CD8-positive, alpha-beta memory T cell (primary cell): ENCODE measurements at regions not wholly inside any gene's neighbourhood (a gene's known extent, or its start where the extent isn't known, plus 50 kb on each side); places are given as distances from the start of the nearest gene placed in this dataset.

Experiments used
- CTCF ChIA-PET: fragments of 350-600 bp; sonication (Branson Sonifier 250); formaldehyde crosslinking; loops from one replicate; lab custom pipeline; 2021; ENCODE audit warnings: antibody characterized with exemption; lab: Charles Lee
- POLR2A ChIA-PET: fragments of 350-600 bp; sonication (Branson Sonifier 250); formaldehyde crosslinking; loops from one replicate; lab custom pipeline; 2021; ENCODE audit warnings: antibody characterized with exemption; lab: Charles Lee
- DNase-seq, 5 donors: peaks; one replicate each; pipeline versions ENCODE4 v3.0.0 to v3.0.0-alpha.2; 2020 to 2022; ENCODE audit warnings: mixed read lengths in 1 of 5
- H3K27ac ChIP-seq: one replicate; pipeline ENCODE4 v1.7.0; 2013; ENCODE audit warnings: low read depth, mild to moderate bottlenecking, low read length, moderate library complexity
- H3K27me3 ChIP-seq: 2 replicates; pipeline ENCODE4 v1.7.0; 2013; ENCODE audit warnings: low read length, mild to moderate bottlenecking; ENCODE audit not compliant: insufficient read depth, poor library complexity, severe bottlenecking
- H3K36me3 ChIP-seq: 2 replicates; pipeline ENCODE4 v1.7.0; 2013; ENCODE audit warnings: mild to moderate bottlenecking, low read length, moderate library complexity; ENCODE audit not compliant: insufficient read depth
- H3K4me1 ChIP-seq: 2 replicates; pipeline ENCODE4 v1.7.0; 2013; ENCODE audit warnings: mild to moderate bottlenecking, low read length, moderate library complexity; ENCODE audit not compliant: insufficient read depth
- H3K4me3 ChIP-seq: 2 replicates; pipeline ENCODE4 v1.7.0; 2013; ENCODE audit warnings: mild to moderate bottlenecking, low read length
- H3K9me3 ChIP-seq: 2 replicates; pipeline ENCODE4 v1.7.0; 2013; ENCODE audit warnings: mild to moderate bottlenecking, low read length
- H3K27ac Mint-ChIP-seq, 8 donors: one replicate each; pipeline ENCODE4 v1.8.0; 2020 to 2021; ENCODE audit warnings: mixed read lengths in 8 of 8, mild to moderate bottlenecking in 6 of 8, inconsistent platforms in 3 of 8, moderate library complexity in 3 of 8
- H3K27me3 Mint-ChIP-seq, 2 donors: one replicate each; pipeline ENCODE4 v1.8.0; 2020 to 2021; ENCODE audit warnings: mixed read lengths in 2 of 2, mild to moderate bottlenecking in 1 of 2, moderate library complexity in 1 of 2
- H3K36me3 Mint-ChIP-seq, 3 donors: one replicate each; pipeline ENCODE4 v1.8.0; 2020 to 2021; ENCODE audit warnings: mixed read lengths in 3 of 3, inconsistent platforms in 1 of 3, mild to moderate bottlenecking in 1 of 3
- H3K4me1 Mint-ChIP-seq, 3 donors: one replicate each; pipeline ENCODE4 v1.8.0; 2020 to 2021; ENCODE audit warnings: mixed read lengths in 3 of 3, inconsistent platforms in 1 of 3, mild to moderate bottlenecking in 1 of 3
- H3K4me3 Mint-ChIP-seq, 7 donors: one replicate each; pipeline ENCODE4 v1.8.0; 2020 to 2021; ENCODE audit warnings: mixed read lengths in 7 of 7, mild to moderate bottlenecking in 6 of 7, moderate library complexity in 4 of 7, inconsistent platforms in 2 of 7
- H3K9me3 Mint-ChIP-seq, 5 donors: one replicate each; pipeline ENCODE4 v1.8.0; 2020 to 2022; ENCODE audit warnings: mixed read lengths in 5 of 5, mild to moderate bottlenecking in 3 of 5, moderate library complexity in 2 of 5, inconsistent platforms in 1 of 5

- H3K27me3 Mint-ChIP-seq: peaks cover 10 to 13% of the 10 kb centered on the region in 2 donors
- ChIA-PET CTCF (no interaction called here), POLR2A (no interaction called here)
- H3K36me3 ChIP-seq: no peaks in the 10 kb centered on the region
- H3K4me1 ChIP-seq: no peaks in the 10 kb centered on the region
- no peak overlapping the region for H3K27ac Mint-ChIP-seq
- peaks cover 0 to 8% (median 6%) of the 10 kb centered on the region in 5 donors for H3K9me3 Mint-ChIP-seq
- no peak for DNase-seq
- H3K4me1 Mint-ChIP-seq: no peaks in the 10 kb centered on the region
- H3K36me3 Mint-ChIP-seq: peaks cover 0 to 5% (median 0%) of the 10 kb centered on the region in 3 donors
- H3K9me3 ChIP-seq: no peaks in the 10 kb centered on the region
- no peak overlapping the region for H3K4me3 ChIP-seq
- no peaks in the 10 kb centered on the region for H3K27me3 ChIP-seq
- no peak overlapping the region for H3K4me3 Mint-ChIP-seq
- no peak overlapping the region for H3K27ac ChIP-seq
These were observed 58.8 kb upstream of the GFPT2 start for GRCh38 chr5:180411948-180412347.

- no peak for DNase-seq
- no peaks in the 10 kb centered on the region for H3K4me1 Mint-ChIP-seq
These were observed 61.0 kb upstream of the GFPT2 start for GRCh38 chr5:180414176-180414575.

GRCh38 chr5:180421672-180422071 is 68.5 kb upstream of the GFPT2 start:
- Histone ChIP-seq H3K27ac (no peak overlapping the region), H3K27me3 (no peaks in the 10 kb centered on the region), H3K9me3 (no peaks in the 10 kb centered on the region), H3K36me3 (no peaks in the 10 kb centered on the region), H3K4me3 (no peak overlapping the region), H3K4me1 (no peaks in the 10 kb centered on the region)
- Mint-ChIP-seq H3K36me3 (no peaks in the 10 kb centered on the region), H3K27ac (peak overlapping the region in 2 of 8 donors; percentile 14 to 61), H3K27me3 (peaks cover 1 to 10% of the 10 kb centered on the region in 2 donors), H3K9me3 (no peaks in the 10 kb centered on the region), H3K4me3 (no peak overlapping the region), H3K4me1 (no peaks in the 10 kb centered on the region)
- POLR2A ChIA-PET: no interaction called here
- DNase-seq: no peak
- CTCF ChIA-PET: no interaction called here

More at GRCh38 chr5:180414176-180414575, 61.0 kb upstream of the GFPT2 start:
- Mint-ChIP-seq H3K27ac (no peak overlapping the region), H3K27me3 (peaks cover 8 to 15% of the 10 kb centered on the region in 2 donors), H3K36me3 (peaks cover 0 to 5% (median 0%) of the 10 kb centered on the region in 3 donors), H3K4me3 (no peak overlapping the region), H3K9me3 (peaks cover 0 to 8% (median 6%) of the 10 kb centered on the region in 5 donors)
- no peaks in the 10 kb centered on the region for H3K9me3 ChIP-seq
- POLR2A ChIA-PET: no interaction called here
- H3K36me3 ChIP-seq: no peaks in the 10 kb centered on the region
- no peak overlapping the region for H3K4me3 ChIP-seq
- CTCF ChIA-PET: no interaction called here
- H3K27me3 ChIP-seq: no peaks in the 10 kb centered on the region
- H3K4me1 ChIP-seq: no peaks in the 10 kb centered on the region
- H3K27ac ChIP-seq: no peak overlapping the region

- CTCF ChIA-PET: no interaction called here
- no peaks in the 10 kb centered on the region for H3K36me3 ChIP-seq
- H3K9me3 Mint-ChIP-seq: no peaks in the 10 kb centered on the region
- no peaks in the 10 kb centered on the region for H3K36me3 Mint-ChIP-seq
- no peaks in the 10 kb centered on the region for H3K4me1 Mint-ChIP-seq
- H3K27ac ChIP-seq: no peak overlapping the region
- POLR2A ChIA-PET: no interaction called here
- no peak overlapping the region for H3K4me3 Mint-ChIP-seq
- DNase-seq: no peak
- no peaks in the 10 kb centered on the region for H3K27me3 Mint-ChIP-seq
- H3K27me3 ChIP-seq: no peaks in the 10 kb centered on the region
- no peaks in the 10 kb centered on the region for H3K9me3 ChIP-seq
- peak overlapping the region in 1 of 8 donors; percentile 64 for H3K27ac Mint-ChIP-seq
- H3K4me1 ChIP-seq: no peaks in the 10 kb centered on the region
- H3K4me3 ChIP-seq: no peak overlapping the region
These were observed 70.0 kb upstream of the GFPT2 start for GRCh38 chr5:180423133-180423532.

- no peaks in the 10 kb centered on the region for H3K9me3 ChIP-seq
- no peaks in the 10 kb centered on the region for H3K4me1 ChIP-seq
- ChIA-PET CTCF (no interaction called here), POLR2A (no interaction called here)
- no peak overlapping the region for H3K27ac ChIP-seq
- no peak overlapping the region for H3K27ac Mint-ChIP-seq
- H3K4me1 Mint-ChIP-seq: no peaks in the 10 kb centered on the region
- H3K4me3 ChIP-seq: no peak overlapping the region
- H3K36me3 ChIP-seq: no peaks in the 10 kb centered on the region
- H3K27me3 Mint-ChIP-seq: no peaks in the 10 kb centered on the region
- no peaks in the 10 kb centered on the region for H3K9me3 Mint-ChIP-seq
- no peaks in the 10 kb centered on the region for H3K27me3 ChIP-seq
- no peak overlapping the region for H3K4me3 Mint-ChIP-seq
- DNase-seq: no peak
- no peaks in the 10 kb centered on the region for H3K36me3 Mint-ChIP-seq
These were observed 70.5 kb upstream of the GFPT2 start for GRCh38 chr5:180423598-180423997.

- H3K27ac Mint-ChIP-seq: no peak overlapping the region
- CTCF ChIA-PET: no interaction called here
These were observed 70.1 kb upstream of the CNOT6 start for GRCh38 chr5:180424094-180424493.

GRCh38 chr5:180428598-180428997 is 65.6 kb upstream of the CNOT6 start:
- Histone ChIP-seq H3K4me3 (no peak overlapping the region), H3K27me3 (no peaks in the 10 kb centered on the region), H3K27ac (no peak overlapping the region), H3K4me1 (no peaks in the 10 kb centered on the region), H3K36me3 (no peaks in the 10 kb centered on the region), H3K9me3 (no peaks in the 10 kb centered on the region)
- no peaks in the 10 kb centered on the region for H3K36me3 Mint-ChIP-seq
- H3K27me3 Mint-ChIP-seq: peaks cover 3 to 5% of the 10 kb centered on the region in 2 donors
- H3K4me3 Mint-ChIP-seq: no peak overlapping the region
- no peak for DNase-seq
- no peak overlapping the region for H3K27ac Mint-ChIP-seq
- CTCF ChIA-PET: no interaction called here
- no peaks in the 10 kb centered on the region for H3K9me3 Mint-ChIP-seq
- POLR2A ChIA-PET: no interaction called here
- peaks cover 6 to 10% (median 10%) of the 10 kb centered on the region in 3 donors for H3K4me1 Mint-ChIP-seq

More at GRCh38 chr5:180424094-180424493, 70.1 kb upstream of the CNOT6 start:
- no peak overlapping the region for H3K27ac ChIP-seq
- H3K9me3 ChIP-seq: no peaks in the 10 kb centered on the region
- no peak for DNase-seq
- H3K27me3 Mint-ChIP-seq: peaks cover 0 to 3% of the 10 kb centered on the region in 2 donors
- no peak overlapping the region for H3K4me3 Mint-ChIP-seq
- no peaks in the 10 kb centered on the region for H3K36me3 Mint-ChIP-seq
- no peaks in the 10 kb centered on the region for H3K4me1 ChIP-seq
- no peak overlapping the region for H3K4me3 ChIP-seq
- H3K27me3 ChIP-seq: no peaks in the 10 kb centered on the region
- H3K4me1 Mint-ChIP-seq: no peaks in the 10 kb centered on the region
- H3K9me3 Mint-ChIP-seq: no peaks in the 10 kb centered on the region
- no peaks in the 10 kb centered on the region for H3K36me3 ChIP-seq
- POLR2A ChIA-PET: no interaction called here

GRCh38 chr5:180431932-180432331 is 62.2 kb upstream of the CNOT6 start:
- peaks cover 6 to 11% (median 10%) of the 10 kb centered on the region in 3 donors for H3K4me1 Mint-ChIP-seq
- Histone ChIP-seq H3K4me1 (no peaks in the 10 kb centered on the region), H3K4me3 (no peak overlapping the region), H3K36me3 (no peaks in the 10 kb centered on the region), H3K9me3 (no peaks in the 10 kb centered on the region), H3K27ac (no peak overlapping the region), H3K27me3 (no peaks in the 10 kb centered on the region)
- ChIA-PET POLR2A (no interaction called here), CTCF (no interaction called here)
- H3K27me3 Mint-ChIP-seq: peaks cover 4 to 14% of the 10 kb centered on the region in 2 donors
- H3K4me3 Mint-ChIP-seq: no peak overlapping the region
- H3K9me3 Mint-ChIP-seq: no peaks in the 10 kb centered on the region
- no peak overlapping the region for H3K27ac Mint-ChIP-seq
- no peaks in the 10 kb centered on the region for H3K36me3 Mint-ChIP-seq
- DNase-seq: no peak
